ENCODE measurements at regions not wholly inside any gene's neighbourhood (a gene's known extent, or its start where the extent isn't known, plus 50 kb on each side); places are given as distances from the start of the nearest gene placed in this dataset.

GRCh38 chr18:42606886-42607495, 508.5 kb downstream of the RIT2 start (continued):
- TF ChIP-seq HOXA7 (CRISPR knock-in tag; IDR thresholded peaks at IDR 0.05) (no peak), ESRRA (IDR thresholded peaks at IDR 0.05; ENCODE audit: borderline replicate concordance, low read length) (no peak), EP300 (IDR thresholded peaks at IDR 0.05) (no peak), BHLHE40 (IDR thresholded peaks at IDR 0.05; ENCODE audit: low read depth, low read length) (no peak)
- TF ChIP-seq, protein P1, sequence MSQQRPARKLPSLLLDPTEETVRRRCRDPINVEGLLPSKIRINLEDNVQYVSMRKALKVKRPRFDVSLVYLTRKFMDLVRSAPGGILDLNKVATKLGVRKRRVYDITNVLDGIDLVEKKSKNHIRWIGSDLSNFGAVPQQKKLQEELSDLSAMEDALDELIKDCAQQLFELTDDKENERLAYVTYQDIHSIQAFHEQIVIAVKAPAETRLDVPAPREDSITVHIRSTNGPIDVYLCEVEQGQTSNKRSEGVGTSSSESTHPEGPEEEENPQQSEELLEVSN (IDR thresholded peaks at IDR 0.05; ENCODE audit: borderline replicate concordance, low read depth) = no peak

DNA sequence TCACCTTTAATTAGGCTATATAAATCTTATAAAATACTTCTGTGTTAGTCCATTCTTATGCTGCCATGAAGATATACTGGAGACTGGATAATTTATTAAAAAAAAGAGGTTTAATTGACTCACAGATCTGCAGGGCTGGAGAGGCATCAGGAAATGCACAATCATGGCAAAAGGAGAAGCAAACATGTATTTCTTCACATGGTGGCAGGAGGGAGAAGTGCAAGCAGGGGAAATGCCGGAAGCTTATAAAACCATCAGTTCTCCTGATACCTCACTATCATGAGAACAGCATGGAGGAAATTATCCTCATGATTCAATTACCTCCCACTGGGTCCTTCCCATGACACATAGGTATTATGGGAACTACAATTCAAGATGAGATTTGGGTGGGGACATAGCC, 504.4 kb downstream of the RIT2 start:
- ATAC-seq (no peak), FAIRE-seq (no peak)

DNA sequence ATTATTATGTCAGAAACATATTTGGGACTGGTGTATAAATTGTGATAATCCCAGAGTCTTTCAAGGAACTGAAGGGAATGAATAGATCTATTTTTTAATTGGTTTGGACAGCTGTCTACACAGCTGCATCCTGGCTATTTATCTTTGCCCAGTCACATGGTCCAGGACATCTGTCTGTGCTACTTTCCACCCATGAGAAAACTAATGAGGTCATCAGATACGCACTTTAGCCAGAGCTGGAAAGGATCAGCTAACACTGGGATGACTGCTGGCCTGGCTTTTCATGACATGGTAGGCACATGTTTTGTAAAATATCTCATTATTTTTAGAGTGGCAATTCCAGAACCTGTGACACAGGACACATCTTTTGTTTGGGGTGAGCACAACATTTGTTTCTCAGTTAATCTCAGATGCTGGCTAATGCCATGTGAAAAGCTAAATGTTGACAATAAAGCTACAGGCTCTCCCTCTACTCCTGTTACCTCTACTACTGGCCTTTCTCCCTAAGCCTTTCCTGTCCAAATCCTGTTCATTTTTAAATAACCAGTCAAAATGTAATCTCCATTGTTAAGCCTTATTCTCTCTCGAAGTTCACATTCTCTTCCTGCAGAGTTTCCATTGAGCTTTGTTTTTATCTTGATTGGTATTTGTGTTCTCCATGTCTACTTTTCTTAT, 500.7 kb downstream of the RIT2 start:
- Histone ChIP-seq H3K4me3 (no peak overlapping the region), H3K9me3 (no peaks in the 10 kb centered on the region), H3K4me1 (no peaks in the 10 kb centered on the region), H3K4me2 (no peak overlapping the region), H3K27ac (no peak overlapping the region)
- DNase-seq (ENCODE audit: low read depth in 1 of 2, low spot score in 1 of 2) (no peak), ATAC-seq (no peak), FAIRE-seq (no peak)
- POLR2A ChIA-PET = no interaction called here
- CTCF ChIA-PET = no interaction called here
- TF ChIP-seq RCOR1 (IDR thresholded peaks at IDR 0.05; ENCODE audit: low read depth, low read length) (no peak), KDM1A (IDR thresholded peaks at IDR 0.05; ENCODE audit: low read depth) (no peak), GATA3 (IDR thresholded peaks at IDR 0.05; ENCODE audit: borderline replicate concordance) (no peak), TFCP2L1 (CRISPR knock-in tag; IDR thresholded peaks at IDR 0.05) (no peak), ESRRA (IDR thresholded peaks at IDR 0.05; ENCODE audit: borderline replicate concordance, low read length) (no peak), HOXA7 (CRISPR knock-in tag; IDR thresholded peaks at IDR 0.05) (no peak), RNF2 (IDR thresholded peaks at IDR 0.05; ENCODE audit: borderline replicate concordance, low read depth) (no peak), NPAS2 (CRISPR knock-in tag; IDR thresholded peaks at IDR 0.05; ENCODE audit: borderline replicate concordance) (no peak), POLR2A (IDR thresholded peaks at IDR 0.05; ENCODE audit: low read length) (no peak), NFE2L2 (conservative IDR thresholded peaks at IDR 0.05; ENCODE audit: low read length) (no peak), CEBPB (IDR thresholded peaks at IDR 0.05) (no peak), HEYL (CRISPR knock-in tag; IDR thresholded peaks at IDR 0.05) (no peak), HOXB5 (CRISPR knock-in tag; IDR thresholded peaks at IDR 0.05) (no peak), BCL3 (IDR thresholded peaks at IDR 0.05) (no peak), ELK1 (IDR thresholded peaks at IDR 0.05; ENCODE audit: low read depth, low read length) (no peak), SMC3 (IDR thresholded peaks at IDR 0.05) (no peak), CTCF (IDR thresholded peaks at IDR 0.05) (no peak), ZFP36 (IDR thresholded peaks at IDR 0.05; ENCODE audit: borderline replicate concordance, partially characterized antibody) (no peak)
- 4% methylated on average over 2 of the region's 2 CpGs for WGBS (ENCODE audit: missing lambda C conversion rate)

More for the DNA sequence above, 504.4 kb downstream of the RIT2 start:
- no peak for DNase-seq (ENCODE audit: low read depth in 1 of 2, low spot score in 1 of 2)
- CTCF ChIA-PET = interaction anchor here (0.6 kb wide), 1 partner anchor 469 kb away, joined by 3 read pairs; no protein-coding TSS in a partner anchor
- H3K9me3 ChIP-seq = no peaks in the 10 kb centered on the region
- TF ChIP-seq, protein P2, sequence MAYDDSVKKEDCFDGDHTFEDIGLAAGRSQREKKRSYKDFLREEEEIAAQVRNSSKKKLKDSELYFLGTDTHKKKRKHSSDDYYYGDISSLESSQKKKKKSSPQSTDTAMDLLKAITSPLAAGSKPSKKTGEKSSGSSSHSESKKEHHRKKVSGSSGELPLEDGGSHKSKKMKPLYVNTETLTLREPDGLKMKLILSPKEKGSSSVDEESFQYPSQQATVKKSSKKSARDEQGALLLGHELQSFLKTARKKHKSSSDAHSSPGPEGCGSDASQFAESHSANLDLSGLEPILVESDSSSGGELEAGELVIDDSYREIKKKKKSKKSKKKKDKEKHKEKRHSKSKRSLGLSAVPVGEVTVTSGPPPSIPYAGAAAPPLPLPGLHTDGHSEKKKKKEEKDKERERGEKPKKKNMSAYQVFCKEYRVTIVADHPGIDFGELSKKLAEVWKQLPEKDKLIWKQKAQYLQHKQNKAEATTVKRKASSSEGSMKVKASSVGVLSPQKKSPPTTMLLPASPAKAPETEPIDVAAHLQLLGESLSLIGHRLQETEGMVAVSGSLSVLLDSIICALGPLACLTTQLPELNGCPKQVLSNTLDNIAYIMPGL (CRISPR knock-in tag; IDR thresholded peaks at IDR 0.05; ENCODE audit: borderline replicate concordance) = no peak
- no peak for TF ChIP-seq KDM5A (IDR thresholded peaks at IDR 0.05)
- H3K4me3 ChIP-seq = no peak overlapping the region
- H3K4me2 ChIP-seq = no peak overlapping the region
- H3K4me1 ChIP-seq = no peaks in the 10 kb centered on the region
- no peak overlapping the region for H3K27ac ChIP-seq
- 37% methylated on average over 1 of the region's 1 CpG for WGBS (ENCODE audit: missing lambda C conversion rate)
- POLR2A ChIA-PET = no interaction called here
